ENCODE measurements at regions not wholly inside any gene's neighbourhood (a gene's known extent, or its start where the extent isn't known, plus 50 kb on each side); places are given as distances from the start of the nearest gene placed in this dataset.

DNA sequence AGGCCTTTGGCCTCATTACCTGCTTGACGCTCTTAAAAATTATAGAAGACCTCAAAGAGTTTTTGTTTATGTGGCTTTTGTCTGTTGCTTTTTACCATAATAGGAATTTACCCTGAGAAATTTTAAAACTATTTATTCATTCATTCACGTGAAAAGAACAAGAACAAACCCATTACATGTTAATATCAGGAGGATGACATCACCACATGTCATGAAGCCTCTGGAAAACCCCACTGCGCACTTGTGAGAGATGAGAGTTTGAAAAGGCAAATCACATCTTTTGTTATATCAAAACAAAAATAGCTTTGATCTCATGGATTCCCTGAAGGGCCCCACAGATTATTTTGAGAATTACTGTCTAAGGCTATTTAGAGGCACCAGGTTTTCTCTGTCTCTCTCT lies 61.3 kb upstream of the EYA2 start:
- H3K27me3 ChIP-seq (ENCODE audit: control insufficient read depth, insufficient read depth, low read length) = no peaks in the 10 kb centered on the region
- H3K9me3 ChIP-seq (ENCODE audit: control insufficient read depth, insufficient read depth, low read length) = no peaks in the 10 kb centered on the region
- no peak overlapping the region for H3K9ac ChIP-seq (ENCODE audit: low read depth, low read length)
- no peaks in the 10 kb centered on the region for H3K36me3 ChIP-seq (ENCODE audit: control insufficient read depth, insufficient read depth, low read length)
- no peak overlapping the region for H3K4me3 ChIP-seq (ENCODE audit: low read depth, low read length)
- peaks cover 7% of the 10 kb centered on the region for H3K4me1 ChIP-seq (ENCODE audit: control insufficient read depth, insufficient read depth, low read length)

DNA sequence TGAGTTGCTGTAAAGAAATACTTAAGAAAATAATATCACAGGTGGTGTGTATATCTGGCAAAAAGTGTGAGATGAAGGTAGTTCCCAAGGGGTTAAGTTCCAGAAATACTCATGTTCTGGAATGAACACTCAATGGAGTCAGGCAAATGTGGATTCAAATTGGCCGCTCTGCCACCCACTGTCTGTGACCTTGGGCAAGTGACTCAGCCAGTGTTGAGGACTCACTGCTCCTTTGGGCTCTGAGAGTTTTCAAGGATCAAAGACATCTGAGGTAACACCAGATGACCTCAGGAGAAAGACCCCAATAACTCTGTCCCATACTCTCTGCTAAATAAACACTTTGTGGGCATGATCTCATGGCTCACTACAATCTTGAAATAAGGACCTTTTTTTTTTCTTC lies 59.2 kb upstream of the EYA2 start:
- H3K4me1 ChIP-seq (ENCODE audit: control insufficient read depth, insufficient read depth, low read length) = peaks cover 7% of the 10 kb centered on the region
- H3K27me3 ChIP-seq (ENCODE audit: control insufficient read depth, insufficient read depth, low read length) = no peaks in the 10 kb centered on the region
- no peak overlapping the region for H3K9ac ChIP-seq (ENCODE audit: low read depth, low read length)
- no peaks in the 10 kb centered on the region for H3K9me3 ChIP-seq (ENCODE audit: control insufficient read depth, insufficient read depth, low read length)
- H3K36me3 ChIP-seq (ENCODE audit: control insufficient read depth, insufficient read depth, low read length) = no peaks in the 10 kb centered on the region
- H3K4me3 ChIP-seq (ENCODE audit: low read depth, low read length) = no peak overlapping the region

GRCh38 chr20:46837083-46837482 lies 57.6 kb upstream of the EYA2 start:
- peaks cover 7% of the 10 kb centered on the region for H3K4me1 ChIP-seq (ENCODE audit: control insufficient read depth, insufficient read depth, low read length)
- no peaks in the 10 kb centered on the region for H3K27me3 ChIP-seq (ENCODE audit: control insufficient read depth, insufficient read depth, low read length)
- H3K4me3 ChIP-seq (ENCODE audit: low read depth, low read length) = no peak overlapping the region
- H3K9ac ChIP-seq (ENCODE audit: low read depth, low read length) = no peak overlapping the region
- no peaks in the 10 kb centered on the region for H3K9me3 ChIP-seq (ENCODE audit: control insufficient read depth, insufficient read depth, low read length)
- no peaks in the 10 kb centered on the region for H3K36me3 ChIP-seq (ENCODE audit: control insufficient read depth, insufficient read depth, low read length)

- Histone ChIP-seq H3K36me3 (ENCODE audit: control insufficient read depth, insufficient read depth, low read length) (no peaks in the 10 kb centered on the region), H3K4me3 (ENCODE audit: low read depth, low read length) (no peak overlapping the region), H3K27me3 (ENCODE audit: control insufficient read depth, insufficient read depth, low read length) (no peaks in the 10 kb centered on the region), H3K9ac (ENCODE audit: low read depth, low read length) (no peak overlapping the region), H3K9me3 (ENCODE audit: control insufficient read depth, insufficient read depth, low read length) (no peaks in the 10 kb centered on the region), H3K4me1 (ENCODE audit: control insufficient read depth, insufficient read depth, low read length) (peaks cover 7% of the 10 kb centered on the region)
Observed at GRCh38 chr20:46838011-46838410, 56.6 kb upstream of the EYA2 start.

DNA sequence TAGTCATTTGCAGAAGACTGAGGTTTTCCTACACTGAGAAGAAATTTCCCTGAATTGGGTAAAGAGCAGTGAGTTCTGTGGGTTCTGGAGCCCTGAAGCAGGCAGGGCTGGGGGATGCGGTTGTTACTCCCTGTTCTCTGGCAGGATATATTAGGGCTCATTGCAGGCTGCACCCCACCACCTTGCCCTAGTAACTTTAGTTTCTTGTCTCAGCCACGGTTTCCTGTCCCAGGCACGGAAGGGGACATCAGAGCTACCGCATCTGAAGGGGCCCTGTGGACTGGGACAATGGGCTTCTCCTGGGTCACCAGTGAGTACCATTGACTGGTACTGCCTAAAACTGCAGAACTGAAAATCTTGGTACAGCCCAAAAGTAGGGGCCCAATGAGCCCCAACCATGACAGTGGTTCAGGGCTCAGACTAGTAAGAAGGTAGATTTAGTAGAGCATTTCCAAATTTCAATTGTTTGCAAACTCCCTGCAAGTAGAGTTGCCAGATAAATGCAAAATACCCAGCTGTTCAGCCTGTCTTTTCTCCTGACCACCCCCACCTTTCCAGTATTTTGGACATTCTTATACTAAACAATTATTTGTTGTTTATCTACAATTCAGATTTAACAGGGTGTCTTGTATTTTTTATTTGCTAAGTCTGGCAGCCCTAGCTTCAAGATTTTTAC lies 54.5 kb upstream of the EYA2 start:
- Histone ChIP-seq H3K9ac (ENCODE audit: low read depth, low read length) (no peak overlapping the region), H3K4me3 (ENCODE audit: low read depth, low read length) (no peak overlapping the region), H3K9me3 (ENCODE audit: control insufficient read depth, insufficient read depth, low read length) (no peaks in the 10 kb centered on the region), H3K4me1 (ENCODE audit: control insufficient read depth, insufficient read depth, low read length) (peaks cover 7% of the 10 kb centered on the region), H3K36me3 (ENCODE audit: control insufficient read depth, insufficient read depth, low read length) (no peaks in the 10 kb centered on the region), H3K27me3 (ENCODE audit: control insufficient read depth, insufficient read depth, low read length) (no peaks in the 10 kb centered on the region)

Data from iPS-15b (cell line).